EH (cell line): ENCODE measurements at regions not wholly inside any gene's neighbourhood (a gene's known extent, or its start where the extent isn't known, plus 50 kb on each side); places are given as distances from the start of the nearest gene placed in this dataset.
A peak's percentile ranks its signal among the peaks of the same experiment; 100 is the strongest.
"Not testable (repeated sequence)": the region's sequence is repeated elsewhere in the genome, so short reads cannot be mapped to it uniquely, and the experiment has no call there.

Source experiments
- DNase-seq: peaks from one replicate; pipeline ENCODE4 v3.0.0-alpha.2; 2015; ENCODE audit warnings: low read depth

DNA sequence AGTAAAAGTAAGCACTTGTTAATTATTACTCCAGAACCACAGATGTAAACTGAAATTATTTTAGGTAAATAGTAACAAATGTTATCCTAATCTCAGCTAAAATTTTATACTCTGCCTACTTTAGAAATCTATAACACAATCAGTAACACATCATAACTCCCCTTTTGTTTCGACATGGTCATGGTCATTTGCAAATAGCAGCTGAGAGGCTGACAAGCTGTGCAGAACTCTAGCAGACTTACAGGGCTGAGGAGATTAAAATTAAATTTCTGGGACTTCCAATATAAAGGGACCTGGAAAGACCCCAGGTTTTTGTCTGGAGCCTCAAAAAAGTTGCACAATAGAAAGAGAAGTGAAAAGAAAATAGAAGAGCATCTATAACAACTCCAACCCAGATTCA is 88.8 kb downstream of the PRL start:
- DNase-seq: no peak

- DNase-seq: no peak
Observed at GRCh38 chr6:22214314-22214713, 82.5 kb downstream of the PRL start.

DNA sequence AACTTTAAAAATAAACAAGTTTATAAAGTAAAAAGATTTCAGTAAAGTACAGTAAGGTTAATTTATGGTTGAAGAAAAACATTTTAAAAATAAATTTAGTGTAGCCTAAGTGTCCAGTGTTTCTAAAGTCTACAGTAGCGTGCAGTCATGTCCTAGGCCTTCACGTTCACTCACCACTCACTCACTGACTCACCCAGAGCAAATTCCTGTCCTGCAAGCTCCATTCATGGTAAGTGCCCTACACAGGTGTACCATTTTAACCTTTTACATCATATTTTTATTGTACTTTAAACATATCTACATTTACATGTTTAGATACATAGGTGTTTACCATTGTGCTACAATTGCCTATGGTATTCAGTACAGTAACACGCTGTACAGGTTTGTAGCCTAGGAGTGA is 81.4 kb downstream of the PRL start:
- DNase-seq: not testable (repeated sequence)

DNA sequence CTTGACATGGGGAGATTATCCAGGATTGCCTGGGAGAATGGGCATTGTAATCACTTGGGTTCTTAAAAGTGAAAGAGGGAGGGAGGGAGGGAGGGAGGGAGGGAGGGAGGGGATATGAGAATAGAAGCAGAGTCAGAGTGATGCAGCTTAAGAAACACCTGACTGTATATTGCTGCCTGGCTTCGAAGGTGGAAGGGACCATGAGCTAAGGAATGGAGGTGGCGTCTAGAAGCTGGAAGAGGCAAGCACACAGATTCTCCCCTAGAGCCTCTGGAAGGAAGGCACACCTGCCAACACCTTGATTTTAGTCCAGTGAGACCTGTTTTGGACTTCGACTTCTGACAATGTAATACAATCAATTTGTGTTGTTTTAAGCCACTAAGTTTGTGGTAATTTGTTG is 78.4 kb downstream of the PRL start:
- DNase-seq: no peak

GRCh38 chr6:22219925-22220324 is 76.9 kb downstream of the PRL start:
- DNase-seq: no peak

DNA sequence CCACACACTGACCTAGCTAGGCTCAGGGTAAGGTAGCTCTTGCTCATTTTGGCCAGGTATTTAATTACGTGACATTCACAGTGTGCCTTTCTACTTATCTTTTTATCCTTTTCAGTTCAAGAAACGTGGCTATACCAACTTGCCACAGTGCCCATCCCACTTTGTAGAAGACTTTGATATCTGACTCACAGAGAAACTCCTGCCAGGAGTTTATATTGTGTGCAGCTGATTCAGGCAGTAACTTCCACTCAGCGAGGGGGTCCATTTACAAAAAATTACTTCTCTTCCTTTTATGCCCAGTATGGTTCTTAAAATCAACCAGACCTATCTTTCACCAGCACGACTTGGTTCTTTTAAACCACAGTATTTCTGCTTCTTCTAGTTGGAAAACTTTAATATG is 75.6 kb downstream of the PRL start:
- no peak for DNase-seq

- no peak for DNase-seq
Observed at GRCh38 chr6:22221630-22222029, 75.2 kb downstream of the PRL start.

- DNase-seq: no peak
Observed at GRCh38 chr6:22222469-22222868, 74.4 kb downstream of the PRL start.

GRCh38 chr6:22227824-22228610 is 68.8 kb downstream of the PRL start:
- no peak for DNase-seq

DNA sequence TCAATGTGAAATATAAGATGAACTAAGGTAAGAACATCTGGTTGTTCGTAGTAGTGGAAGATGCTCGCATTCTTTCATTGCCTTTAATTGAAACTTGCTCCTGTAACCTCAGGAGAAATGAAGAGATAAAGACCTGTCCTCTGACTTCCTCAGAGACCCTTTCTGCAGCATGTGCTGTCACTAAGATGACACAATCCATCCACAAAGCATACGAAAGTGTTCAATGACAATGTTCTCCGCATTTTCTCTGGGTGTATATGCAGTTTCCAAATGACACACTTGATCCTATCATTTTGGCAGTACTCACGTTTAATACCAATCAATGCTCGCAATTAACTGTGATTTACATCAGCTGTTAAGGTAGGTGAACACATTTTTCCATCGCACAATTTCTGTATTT is 65.8 kb downstream of the PRL start:
- no peak for DNase-seq

DNA sequence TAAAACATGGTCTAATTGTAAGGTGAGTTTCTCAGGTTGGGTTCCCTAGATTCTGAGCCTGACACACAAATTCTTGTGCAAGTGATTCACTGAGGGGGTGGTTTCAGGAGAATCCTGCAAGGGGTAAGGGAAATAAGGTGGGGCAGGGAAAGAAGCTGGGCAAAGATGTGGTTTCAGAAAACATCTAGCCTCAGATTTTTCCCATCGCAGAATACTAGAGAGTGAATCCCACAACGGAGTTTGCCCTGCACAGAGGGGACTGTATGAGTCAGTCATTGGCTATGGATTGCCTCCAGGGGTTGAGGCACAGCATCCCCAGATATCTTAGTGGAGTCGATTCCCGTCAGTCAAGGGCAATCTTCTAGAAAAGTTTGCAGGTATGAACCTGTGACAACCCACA is 65.2 kb downstream of the PRL start:
- DNase-seq: peak; percentile 66

GRCh38 chr6:22236626-22237414 is 60.0 kb downstream of the PRL start:
- peak; percentile 99 for DNase-seq
